ENCODE measurements at regions not wholly inside any gene's neighbourhood (a gene's known extent, or its start where the extent isn't known, plus 50 kb on each side); places are given as distances from the start of the nearest gene placed in this dataset.

DNA sequence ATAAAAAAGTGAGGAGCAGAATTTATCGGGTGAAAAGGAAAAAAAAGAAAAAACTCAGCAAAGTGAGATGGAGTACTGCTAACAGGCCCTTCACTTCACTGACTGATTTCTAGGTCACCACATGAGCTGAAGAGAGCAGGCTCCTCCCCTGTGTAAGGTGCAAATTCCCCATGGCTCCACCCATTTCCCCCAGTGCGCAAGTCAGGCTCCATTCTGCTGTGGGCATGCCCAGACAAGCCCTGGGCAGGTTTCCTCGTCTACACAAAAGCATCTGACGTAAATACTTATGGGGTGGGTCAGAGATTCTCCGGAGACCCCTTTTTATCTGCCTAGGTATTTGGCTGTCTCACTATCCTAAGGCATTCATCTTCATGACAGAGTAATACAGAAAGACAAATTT lies 157.9 kb downstream of the MAGEB5 start (continued):
- TF ChIP-seq KDM1A (IDR thresholded peaks at IDR 0.05; ENCODE audit: borderline replicate concordance) (no peak), ZNF274 (IDR thresholded peaks at IDR 0.05; ENCODE audit: insufficient read depth, insufficient read length) (no peak), RFX5 (IDR thresholded peaks at IDR 0.05; ENCODE audit: low read depth, low read length) (no peak), STAT3 (IDR thresholded peaks at IDR 0.05; ENCODE audit: low read depth, low read length) (no peak), NR2C1 (IDR thresholded peaks at IDR 0.05) (no peak), TCF12 (IDR thresholded peaks at IDR 0.05; ENCODE audit: low read depth, low read length) (no peak), HDGF (IDR thresholded peaks at IDR 0.05) (no peak), SIN3A (IDR thresholded peaks at IDR 0.05; ENCODE audit: low read depth, low read length) (no peak), PAX8 (IDR thresholded peaks at IDR 0.05) (no peak), YBX1 (IDR thresholded peaks at IDR 0.05) (no peak), POLR2AphosphoS2 (IDR thresholded peaks at IDR 0.05; ENCODE audit: low read depth, low read length) (no peak)
- TF ChIP-seq, protein P1, sequence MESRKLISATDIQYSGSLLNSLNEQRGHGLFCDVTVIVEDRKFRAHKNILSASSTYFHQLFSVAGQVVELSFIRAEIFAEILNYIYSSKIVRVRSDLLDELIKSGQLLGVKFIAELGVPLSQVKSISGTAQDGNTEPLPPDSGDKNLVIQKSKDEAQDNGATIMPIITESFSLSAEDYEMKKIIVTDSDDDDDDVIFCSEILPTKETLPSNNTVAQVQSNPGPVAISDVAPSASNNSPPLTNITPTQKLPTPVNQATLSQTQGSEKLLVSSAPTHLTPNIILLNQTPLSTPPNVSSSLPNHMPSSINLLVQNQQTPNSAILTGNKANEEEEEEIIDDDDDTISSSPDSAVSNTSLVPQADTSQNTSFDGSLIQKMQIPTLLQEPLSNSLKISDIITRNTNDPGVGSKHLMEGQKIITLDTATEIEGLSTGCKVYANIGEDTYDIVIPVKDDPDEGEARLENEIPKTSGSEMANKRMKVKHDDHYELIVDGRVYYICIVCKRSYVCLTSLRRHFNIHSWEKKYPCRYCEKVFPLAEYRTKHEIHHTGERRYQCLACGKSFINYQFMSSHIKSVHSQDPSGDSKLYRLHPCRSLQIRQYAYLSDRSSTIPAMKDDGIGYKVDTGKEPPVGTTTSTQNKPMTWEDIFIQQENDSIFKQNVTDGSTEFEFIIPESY (IDR thresholded peaks at IDR 0.05): no peak
- TF ChIP-seq, protein P2, sequence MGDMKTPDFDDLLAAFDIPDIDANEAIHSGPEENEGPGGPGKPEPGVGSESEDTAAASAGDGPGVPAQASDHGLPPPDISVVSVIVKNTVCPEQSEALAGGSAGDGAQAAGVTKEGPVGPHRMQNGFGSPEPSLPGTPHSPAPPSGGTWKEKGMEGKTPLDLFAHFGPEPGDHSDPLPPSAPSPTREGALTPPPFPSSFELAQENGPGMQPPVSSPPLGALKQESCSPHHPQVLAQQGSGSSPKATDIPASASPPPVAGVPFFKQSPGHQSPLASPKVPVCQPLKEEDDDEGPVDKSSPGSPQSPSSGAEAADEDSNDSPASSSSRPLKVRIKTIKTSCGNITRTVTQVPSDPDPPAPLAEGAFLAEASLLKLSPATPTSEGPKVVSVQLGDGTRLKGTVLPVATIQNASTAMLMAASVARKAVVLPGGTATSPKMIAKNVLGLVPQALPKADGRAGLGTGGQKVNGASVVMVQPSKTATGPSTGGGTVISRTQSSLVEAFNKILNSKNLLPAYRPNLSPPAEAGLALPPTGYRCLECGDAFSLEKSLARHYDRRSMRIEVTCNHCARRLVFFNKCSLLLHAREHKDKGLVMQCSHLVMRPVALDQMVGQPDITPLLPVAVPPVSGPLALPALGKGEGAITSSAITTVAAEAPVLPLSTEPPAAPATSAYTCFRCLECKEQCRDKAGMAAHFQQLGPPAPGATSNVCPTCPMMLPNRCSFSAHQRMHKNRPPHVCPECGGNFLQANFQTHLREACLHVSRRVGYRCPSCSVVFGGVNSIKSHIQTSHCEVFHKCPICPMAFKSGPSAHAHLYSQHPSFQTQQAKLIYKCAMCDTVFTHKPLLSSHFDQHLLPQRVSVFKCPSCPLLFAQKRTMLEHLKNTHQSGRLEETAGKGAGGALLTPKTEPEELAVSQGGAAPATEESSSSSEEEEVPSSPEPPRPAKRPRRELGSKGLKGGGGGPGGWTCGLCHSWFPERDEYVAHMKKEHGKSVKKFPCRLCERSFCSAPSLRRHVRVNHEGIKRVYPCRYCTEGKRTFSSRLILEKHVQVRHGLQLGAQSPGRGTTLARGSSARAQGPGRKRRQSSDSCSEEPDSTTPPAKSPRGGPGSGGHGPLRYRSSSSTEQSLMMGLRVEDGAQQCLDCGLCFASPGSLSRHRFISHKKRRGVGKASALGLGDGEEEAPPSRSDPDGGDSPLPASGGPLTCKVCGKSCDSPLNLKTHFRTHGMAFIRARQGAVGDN (IDR thresholded peaks at IDR 0.05): no peak

Measured in GM12878 (cell line).